Keratinocyte (primary cell): ENCODE measurements at regions not wholly inside any gene's neighbourhood (a gene's known extent, or its start where the extent isn't known, plus 50 kb on each side); places are given as distances from the start of the nearest gene placed in this dataset.

Experiments
- DNase-seq: peaks from one replicate; pipeline ENCODE4 v3.0.0-alpha.2; 2011; ENCODE audit warnings: low read depth, missing footprints, low spot score
- FAIRE-seq: peaks from 2 replicates; lab custom pipeline; 2011; peaks lifted over from hg19 to GRCh38; lab: Jason Lieb, UNC
- H2AFZ ChIP-seq: 2 replicates; pipeline ENCODE4 v1.6.0; 2012; ENCODE audit warnings: low read length, control low read depth, inconsistent platforms; ENCODE audit not compliant: control insufficient read depth
- H3K27ac ChIP-seq: 2 replicates; pipeline ENCODE4 v1.5.1; 2011; ENCODE audit warnings: low read length; ENCODE audit not compliant: control insufficient read depth, insufficient read depth
- H3K27me3 ChIP-seq: 3 replicates; pipeline ENCODE4 v1.6.0; 2011; ENCODE audit warnings: low read length; ENCODE audit not compliant: control insufficient read depth, insufficient read depth; ENCODE audit errors: extremely low read depth
- H3K36me3 ChIP-seq, 2 experiments: 2 replicates in 1 of 2; 3 replicates in 1 of 2; pipeline ENCODE4 v1.5.1; 2011; ENCODE audit warnings: low read length in 2 of 2, mild to moderate bottlenecking in 1 of 2; ENCODE audit not compliant: control insufficient read depth in 2 of 2, insufficient read depth in 2 of 2; ENCODE audit errors: extremely low read depth in 1 of 2
- H3K4me1 ChIP-seq: 3 replicates; pipeline ENCODE4 v1.5.1; 2011; ENCODE audit warnings: low read length; ENCODE audit not compliant: control insufficient read depth, insufficient read depth; ENCODE audit errors: extremely low read depth
- H3K4me2 ChIP-seq: 3 replicates; pipeline ENCODE4 v1.6.0; 2011; ENCODE audit warnings: low read depth, low read length; ENCODE audit not compliant: control insufficient read depth, insufficient read depth; ENCODE audit errors: extremely low read depth
- H3K4me3 ChIP-seq, 3 experiments: fragments of 200-600 bp in 1 of 3; sonication (generic) in 1 of 3; 2 replicates in 2 of 3; 3 replicates in 1 of 3; pipeline ENCODE4 v1.5.1; 2011 to 2016; ENCODE audit warnings: low read length in 3 of 3, mild to moderate bottlenecking in 3 of 3, control low read depth in 2 of 3, inconsistent platforms in 1 of 3, low read depth in 1 of 3, mixed read lengths in 1 of 3, mixed run types in 1 of 3, moderate library complexity in 1 of 3; ENCODE audit not compliant: control insufficient read depth in 2 of 3, insufficient read depth in 2 of 3; ENCODE audit errors: extremely low read depth in 1 of 3
- H3K79me2 ChIP-seq: 2 replicates; pipeline ENCODE4 v1.6.0; 2012; ENCODE audit warnings: low read length; ENCODE audit not compliant: control insufficient read depth, insufficient read depth
- H3K9ac ChIP-seq: 3 replicates; pipeline ENCODE4 v1.6.0; 2011; ENCODE audit warnings: low read length; ENCODE audit not compliant: control insufficient read depth, insufficient read depth; ENCODE audit errors: extremely low read depth
- H3K9me1 ChIP-seq: 3 replicates; pipeline ENCODE4 v1.6.0; 2011; ENCODE audit warnings: low read length; ENCODE audit not compliant: control insufficient read depth, insufficient read depth; ENCODE audit errors: extremely low read depth
- H3K9me3 ChIP-seq: 2 replicates; pipeline ENCODE4 v1.5.1; 2012; ENCODE audit warnings: low read depth, low read length; ENCODE audit not compliant: control insufficient read depth
- H4K20me1 ChIP-seq: 3 replicates; pipeline ENCODE4 v1.6.0; 2011; ENCODE audit warnings: low read length; ENCODE audit not compliant: control insufficient read depth, insufficient read depth; ENCODE audit errors: extremely low read depth
- CTCF ChIP-seq, 3 experiments: IDR thresholded peaks in 1 of 3; conservative IDR thresholded peaks in 1 of 3; optimal IDR thresholded peaks in 1 of 3; 2 replicates in 2 of 3; 3 replicates in 1 of 3; pipeline versions ENCODE3 to v1.5.1; 2011; ENCODE audit warnings: low read length in 3 of 3, mild to moderate bottlenecking in 3 of 3, moderate library complexity in 2 of 3, control low read depth in 1 of 3, inconsistent platforms in 1 of 3; ENCODE audit not compliant: insufficient read depth in 2 of 3; ENCODE audit errors: extremely low read depth in 1 of 3
- EZH2 ChIP-seq: IDR thresholded peaks from one replicate; pipeline ENCODE4 v1.6.1; 2012; ENCODE audit warnings: inconsistent platforms, mild to moderate bottlenecking, low read length, moderate library complexity
- dilution Hi-C: fragments of 300-500 bp; cut with MboI; formaldehyde crosslinking; loops from one replicate; pipeline ENCODE4 v1.7.0; 2020; ENCODE audit warnings: low sequenced_read_pairs; ENCODE audit not compliant: extremely low pct_ligation_motif_present

- no peak for FAIRE-seq
- TF ChIP-seq CTCF (optimal IDR thresholded peaks at IDR 0.05 in 1 of 3, IDR thresholded peaks at IDR 0.05 in 1 of 3, conservative IDR thresholded peaks at IDR 0.05 in 1 of 3; ENCODE audit: extremely low read depth in 1 of 3, insufficient read depth in 2 of 3, low read length in 3 of 3) (no peak), EZH2 (no peak)
- Histone ChIP-seq H3K27me3 (no peaks in the 10 kb centered on the region), H3K9ac (no peak overlapping the region), H3K27ac (no peak overlapping the region), H3K79me2 (no peaks in the 10 kb centered on the region), H3K4me2 (no peak overlapping the region), H2AFZ (no peak overlapping the region), H3K4me1 (no peaks in the 10 kb centered on the region), H4K20me1 (no peaks in the 10 kb centered on the region), H3K9me1 (no peaks in the 10 kb centered on the region), H3K4me3 (no peak overlapping the region), H3K9me3 (no peaks in the 10 kb centered on the region), H3K36me3 (no peaks in the 10 kb centered on the region)
- dilution Hi-C loops, result no loop called here
- no peak for DNase-seq
Observed at GRCh38 chr4:178462710-178463109, 1020.5 kb upstream of the AGA start.

- no peak overlapping the region for H3K27ac ChIP-seq
- no peak overlapping the region for H3K9ac ChIP-seq
- FAIRE-seq, result no peak
- DNase-seq, result no peak
- TF ChIP-seq EZH2, result no peak
- TF ChIP-seq CTCF (optimal IDR thresholded peaks at IDR 0.05 in 1 of 3, IDR thresholded peaks at IDR 0.05 in 1 of 3, conservative IDR thresholded peaks at IDR 0.05 in 1 of 3; ENCODE audit: extremely low read depth in 1 of 3, insufficient read depth in 2 of 3, low read length in 3 of 3), result no peak
- no peaks in the 10 kb centered on the region for H3K79me2 ChIP-seq
- no peak overlapping the region for H3K4me2 ChIP-seq
- dilution Hi-C loops, result no loop called here
- no peaks in the 10 kb centered on the region for H3K27me3 ChIP-seq
- H3K4me3 ChIP-seq, result no peak overlapping the region
- no peaks in the 10 kb centered on the region for H3K36me3 ChIP-seq
- no peaks in the 10 kb centered on the region for H4K20me1 ChIP-seq
- no peaks in the 10 kb centered on the region for H3K9me3 ChIP-seq
- no peaks in the 10 kb centered on the region for H3K4me1 ChIP-seq
- H2AFZ ChIP-seq, result no peak overlapping the region
- H3K9me1 ChIP-seq, result no peaks in the 10 kb centered on the region
Observed at GRCh38 chr4:178463747-178464146, 1021.5 kb upstream of the AGA start.
